ENCODE measurements at regions not wholly inside any gene's neighbourhood (a gene's known extent, or its start where the extent isn't known, plus 50 kb on each side); places are given as distances from the start of the nearest gene placed in this dataset.

GRCh38 chr6:141029908-141030307 lies 1102.8 kb upstream of the GJE1 start:
- H3K36me3 Mint-ChIP-seq (ENCODE audit: unreplicated experiment), result no peaks in the 10 kb centered on the region
- no peak overlapping the region for H3K4me3 Mint-ChIP-seq (ENCODE audit: unreplicated experiment)
- no peaks in the 10 kb centered on the region for H3K9me3 Mint-ChIP-seq (ENCODE audit: unreplicated experiment)
- H3K4me1 Mint-ChIP-seq (ENCODE audit: unreplicated experiment), result peaks cover 4% of the 10 kb centered on the region
- no peaks in the 10 kb centered on the region for H3K27me3 Mint-ChIP-seq (ENCODE audit: unreplicated experiment)
- no peak for DNase-seq (ENCODE audit: extremely low spot score, unreplicated experiment)
- no peak overlapping the region for H3K27ac Mint-ChIP-seq (ENCODE audit: unreplicated experiment)
- no peak for TF ChIP-seq CTCF (IDR thresholded peaks at IDR 0.05)

DNA sequence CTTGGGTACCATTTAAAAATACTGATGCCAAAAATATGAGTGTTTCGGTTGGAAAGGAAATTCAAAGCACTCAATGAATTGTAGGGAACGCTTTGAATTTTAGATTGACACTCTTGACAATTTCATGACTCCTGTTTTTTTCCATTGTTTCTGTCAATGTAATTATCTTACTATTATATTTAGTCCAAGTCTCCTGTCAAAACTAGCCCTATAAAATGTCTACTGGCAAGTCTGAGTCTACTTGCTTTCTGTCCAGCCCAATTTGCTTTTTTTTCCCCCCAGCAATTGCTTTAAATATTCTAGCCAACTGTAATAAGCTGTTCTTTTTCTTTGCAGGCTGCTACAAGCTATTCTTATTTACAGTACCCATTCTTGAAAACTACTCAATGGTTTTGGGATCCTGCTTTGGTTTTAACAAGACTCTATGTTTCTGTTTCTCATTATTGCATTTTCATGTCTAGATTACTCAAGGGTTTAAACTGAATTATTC lies 1103.9 kb upstream of the GJE1 start:
- Mint-ChIP-seq H3K27ac (ENCODE audit: unreplicated experiment) (no peak overlapping the region), H3K27me3 (ENCODE audit: unreplicated experiment) (no peaks in the 10 kb centered on the region), H3K36me3 (ENCODE audit: unreplicated experiment) (no peaks in the 10 kb centered on the region), H3K4me1 (ENCODE audit: unreplicated experiment) (peaks cover 4% of the 10 kb centered on the region), H3K4me3 (ENCODE audit: unreplicated experiment) (no peak overlapping the region), H3K9me3 (ENCODE audit: unreplicated experiment) (peaks cover 5% of the 10 kb centered on the region)
- no peak for TF ChIP-seq CTCF (IDR thresholded peaks at IDR 0.05)
- no peak for DNase-seq (ENCODE audit: extremely low spot score, unreplicated experiment)

- Mint-ChIP-seq H3K4me3 (ENCODE audit: unreplicated experiment) (no peak overlapping the region), H3K27me3 (ENCODE audit: unreplicated experiment) (no peaks in the 10 kb centered on the region), H3K27ac (ENCODE audit: unreplicated experiment) (no peak overlapping the region), H3K9me3 (ENCODE audit: unreplicated experiment) (peaks cover 11% of the 10 kb centered on the region), H3K36me3 (ENCODE audit: unreplicated experiment) (no peaks in the 10 kb centered on the region), H3K4me1 (ENCODE audit: unreplicated experiment) (no peaks in the 10 kb centered on the region)
- no peak for TF ChIP-seq CTCF (IDR thresholded peaks at IDR 0.05)
- no peak for DNase-seq (ENCODE audit: extremely low spot score, unreplicated experiment)
These were observed 1106.2 kb upstream of the GJE1 start for GRCh38 chr6:141026504-141026903.

DNA sequence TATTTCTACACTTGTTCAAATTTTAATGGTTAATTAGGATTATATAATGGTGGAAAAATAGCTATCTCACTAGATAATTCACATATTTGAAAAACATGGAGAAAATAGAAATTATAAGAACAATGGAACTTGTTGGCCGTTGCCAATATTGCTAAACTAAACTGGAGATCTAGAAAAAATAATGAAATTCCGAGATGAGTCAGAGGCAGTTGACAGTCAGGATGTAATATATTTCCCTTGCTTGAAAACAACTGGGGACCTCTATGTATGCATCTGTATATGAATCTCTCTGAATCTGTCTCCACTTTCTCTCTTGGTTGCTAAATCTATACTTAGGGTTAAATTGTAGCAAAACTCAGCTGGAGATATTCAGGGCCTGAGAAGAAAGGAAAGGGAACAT lies 1108.2 kb upstream of the GJE1 start:
- Mint-ChIP-seq H3K27ac (ENCODE audit: unreplicated experiment) (no peak overlapping the region), H3K36me3 (ENCODE audit: unreplicated experiment) (no peaks in the 10 kb centered on the region), H3K27me3 (ENCODE audit: unreplicated experiment) (no peaks in the 10 kb centered on the region), H3K4me3 (ENCODE audit: unreplicated experiment) (no peak overlapping the region), H3K4me1 (ENCODE audit: unreplicated experiment) (no peaks in the 10 kb centered on the region), H3K9me3 (ENCODE audit: unreplicated experiment) (peaks cover 11% of the 10 kb centered on the region)
- no peak for DNase-seq (ENCODE audit: extremely low spot score, unreplicated experiment)
- TF ChIP-seq CTCF (IDR thresholded peaks at IDR 0.05), result no peak

GRCh38 chr6:141017941-141018340 lies 1114.8 kb upstream of the GJE1 start:
- DNase-seq (ENCODE audit: extremely low spot score, unreplicated experiment), result no peak
- Mint-ChIP-seq H3K27ac (ENCODE audit: unreplicated experiment) (no peak overlapping the region), H3K4me3 (ENCODE audit: unreplicated experiment) (no peak overlapping the region), H3K9me3 (ENCODE audit: unreplicated experiment) (peaks cover 9% of the 10 kb centered on the region), H3K36me3 (ENCODE audit: unreplicated experiment) (no peaks in the 10 kb centered on the region), H3K27me3 (ENCODE audit: unreplicated experiment) (no peaks in the 10 kb centered on the region), H3K4me1 (ENCODE audit: unreplicated experiment) (no peaks in the 10 kb centered on the region)
- TF ChIP-seq CTCF (IDR thresholded peaks at IDR 0.05), result no peak

All from osteocyte (in vitro differentiated cells).